SU-DHL-6 (cell line): ENCODE measurements at regions not wholly inside any gene's neighbourhood (a gene's known extent, or its start where the extent isn't known, plus 50 kb on each side); places are given as distances from the start of the nearest gene placed in this dataset.

ENCODE experiments used
- H2AFZ ChIP-seq: fragments of 200-600 bp; sonication (generic); 2 replicates; pipeline ENCODE4 v1.6.1; 2014; ENCODE audit warnings: low read depth, mild to moderate bottlenecking, moderate library complexity, mixed read lengths, antibody characterized with exemption, low read length; ENCODE audit not compliant: severe bottlenecking
- H3F3A ChIP-seq: fragments of 200-600 bp; shearing (Covaris generic); 2 replicates; pipeline ENCODE4 v1.6.0; 2016; ENCODE audit warnings: antibody characterized with exemption, mild to moderate bottlenecking; ENCODE audit not compliant: insufficient read depth
- H3K27ac ChIP-seq: fragments of 200-600 bp; sonication (generic); 2 replicates; pipeline ENCODE4 v1.5.1; 2016; ENCODE audit warnings: low read depth, mild to moderate bottlenecking, low read length, moderate library complexity, mixed read lengths
- H3K27me3 ChIP-seq: fragments of 200-600 bp; sonication (generic), shearing (Covaris generic); 2 replicates; pipeline ENCODE4 v1.6.0; 2014; ENCODE audit warnings: mild to moderate bottlenecking, low read length
- H3K36me3 ChIP-seq: fragments of 200-600 bp; sonication (generic); 2 replicates; pipeline ENCODE4 v1.6.1; 2014; ENCODE audit warnings: mild to moderate bottlenecking, low read length, mixed read lengths
- H3K4me2 ChIP-seq: fragments of 300-600, 200-600 bp; shearing (Covaris generic), sonication (generic); 2 replicates; pipeline ENCODE4 v1.6.0; 2014; ENCODE audit warnings: low read length, low read depth, mild to moderate bottlenecking; ENCODE audit not compliant: poor library complexity, severe bottlenecking
- H3K4me3 ChIP-seq: fragments of 200-600 bp; sonication (generic); 2 replicates; pipeline ENCODE4 v1.5.1; 2014; ENCODE audit warnings: antibody characterized with exemption, low read length, mild to moderate bottlenecking, mixed read lengths; ENCODE audit not compliant: insufficient read depth, poor library complexity, severe bottlenecking
- H3K79me2 ChIP-seq: fragments of 200-600 bp; sonication (generic); 2 replicates; pipeline ENCODE4 v1.6.1; 2014; ENCODE audit warnings: mild to moderate bottlenecking, low read length, moderate library complexity; ENCODE audit not compliant: insufficient read depth
- H3K9ac ChIP-seq: fragments of 200-600 bp; sonication (generic); 2 replicates; pipeline ENCODE4 v1.7.0; 2014; ENCODE audit warnings: mild to moderate bottlenecking, low read length
- H3K9me2 ChIP-seq: fragments of 200-600 bp; sonication (generic); replicated peaks from 2 replicates; pipeline ENCODE4 v1.6.1; 2014; ENCODE audit warnings: low read length; ENCODE audit not compliant: insufficient read depth
- H3K9me3 ChIP-seq: fragments of 200-600 bp; sonication (generic); 2 replicates; pipeline ENCODE4 v1.6.1; 2014; ENCODE audit warnings: low read length, mixed read lengths; ENCODE audit not compliant: insufficient read depth
- H4K20me1 ChIP-seq: fragments of 200-600 bp; sonication (generic); 2 replicates; pipeline ENCODE4 v1.6.1; 2014; ENCODE audit warnings: low read depth, mild to moderate bottlenecking, antibody characterized with exemption, low read length, moderate library complexity, mixed read lengths
- EZH2phosphoT487 ChIP-seq: fragments of 200-600 bp; sonication (generic), shearing (Covaris generic); conservative IDR thresholded peaks from 2 replicates; pipeline ENCODE4 v1.6.1; 2018; ENCODE audit warnings: mild to moderate bottlenecking, antibody characterized with exemption, low read length, moderate library complexity, mixed read lengths
- TF ChIP-seq, protein P1 (sequence below): fragments of 200-600 bp; sonication (generic); IDR thresholded peaks from one replicate; pipeline ENCODE4 v1.5.1; 2017; ENCODE audit warnings: antibody characterized with exemption, mild to moderate bottlenecking, low read length, moderate library complexity; ENCODE audit not compliant: insufficient read depth, poor library complexity, severe bottlenecking

- Histone ChIP-seq H3K27me3 (no peaks in the 10 kb centered on the region), H3K4me2 (no peak overlapping the region), H3K9ac (no peak overlapping the region), H3K9me2 (no peaks in the 10 kb centered on the region), H2AFZ (no peak overlapping the region), H3K36me3 (no peaks in the 10 kb centered on the region), H3K27ac (no peak overlapping the region), H3K79me2 (no peaks in the 10 kb centered on the region), H3K9me3 (peaks cover 14% of the 10 kb centered on the region; the same call in 1 of the 2 replicates), H4K20me1 (no peaks in the 10 kb centered on the region), H3K4me3 (no peak overlapping the region), H3F3A (no peaks in the 10 kb centered on the region)
- no peak for TF ChIP-seq EZH2phosphoT487
- TF ChIP-seq, protein P1, sequence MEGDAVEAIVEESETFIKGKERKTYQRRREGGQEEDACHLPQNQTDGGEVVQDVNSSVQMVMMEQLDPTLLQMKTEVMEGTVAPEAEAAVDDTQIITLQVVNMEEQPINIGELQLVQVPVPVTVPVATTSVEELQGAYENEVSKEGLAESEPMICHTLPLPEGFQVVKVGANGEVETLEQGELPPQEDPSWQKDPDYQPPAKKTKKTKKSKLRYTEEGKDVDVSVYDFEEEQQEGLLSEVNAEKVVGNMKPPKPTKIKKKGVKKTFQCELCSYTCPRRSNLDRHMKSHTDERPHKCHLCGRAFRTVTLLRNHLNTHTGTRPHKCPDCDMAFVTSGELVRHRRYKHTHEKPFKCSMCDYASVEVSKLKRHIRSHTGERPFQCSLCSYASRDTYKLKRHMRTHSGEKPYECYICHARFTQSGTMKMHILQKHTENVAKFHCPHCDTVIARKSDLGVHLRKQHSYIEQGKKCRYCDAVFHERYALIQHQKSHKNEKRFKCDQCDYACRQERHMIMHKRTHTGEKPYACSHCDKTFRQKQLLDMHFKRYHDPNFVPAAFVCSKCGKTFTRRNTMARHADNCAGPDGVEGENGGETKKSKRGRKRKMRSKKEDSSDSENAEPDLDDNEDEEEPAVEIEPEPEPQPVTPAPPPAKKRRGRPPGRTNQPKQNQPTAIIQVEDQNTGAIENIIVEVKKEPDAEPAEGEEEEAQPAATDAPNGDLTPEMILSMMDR, result no peak
Observed at GRCh38 chr17:15119968-15120367, 145.2 kb downstream of the PMP22 start.

GRCh38 chr17:15117239-15117638 lies 147.9 kb downstream of the PMP22 start:
- Histone ChIP-seq H3K9me2 (no peaks in the 10 kb centered on the region), H3K9me3 (peaks cover 14% of the 10 kb centered on the region; the same call in 1 of the 2 replicates), H2AFZ (no peak overlapping the region), H3F3A (no peaks in the 10 kb centered on the region), H3K9ac (no peak overlapping the region), H3K27ac (no peak overlapping the region), H3K36me3 (no peaks in the 10 kb centered on the region), H4K20me1 (no peaks in the 10 kb centered on the region), H3K27me3 (no peaks in the 10 kb centered on the region), H3K4me2 (no peak overlapping the region), H3K79me2 (no peaks in the 10 kb centered on the region), H3K4me3 (no peak overlapping the region)
- TF ChIP-seq, protein P1, result no peak
- TF ChIP-seq EZH2phosphoT487, result no peak

DNA sequence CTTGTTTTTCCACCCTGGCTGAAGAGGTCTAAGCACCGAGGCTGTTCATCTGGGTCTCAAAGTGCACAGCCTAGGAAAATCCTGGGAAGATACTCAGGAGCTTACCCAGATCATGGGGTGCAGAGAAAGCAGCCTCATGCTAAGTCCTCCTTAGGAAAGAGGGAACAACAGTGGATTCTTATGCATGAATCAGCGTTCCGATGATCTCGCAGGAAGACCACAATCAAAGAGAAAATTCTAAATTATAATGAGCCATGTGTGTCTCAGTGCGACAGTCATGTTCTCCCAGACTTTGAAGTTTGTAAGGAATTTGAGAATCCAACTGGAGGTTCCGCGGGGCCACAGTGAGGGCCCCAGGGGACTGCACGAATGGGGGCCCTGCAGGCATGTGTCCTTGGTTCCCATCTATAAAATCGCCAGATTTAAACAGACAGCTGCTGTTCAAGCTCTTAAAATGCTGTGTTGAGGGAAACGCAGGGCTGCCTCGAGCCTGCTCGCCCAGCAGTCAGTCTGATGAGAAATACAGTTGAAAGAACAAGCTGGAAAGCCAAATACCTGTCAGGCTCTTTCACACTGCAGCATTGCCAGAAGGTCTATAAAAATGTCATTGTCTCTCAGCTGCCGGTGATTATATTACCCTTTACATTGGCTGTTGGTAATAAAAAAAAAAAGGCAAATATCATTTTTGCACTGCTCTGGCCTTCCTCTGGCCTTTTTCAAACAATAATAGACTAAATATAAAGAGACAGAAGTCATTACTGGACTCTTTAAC lies 152.1 kb downstream of the PMP22 start:
- Histone ChIP-seq H3K9me2 (no peaks in the 10 kb centered on the region), H4K20me1 (no peaks in the 10 kb centered on the region), H3K27ac (no peak overlapping the region), H3K79me2 (no peaks in the 10 kb centered on the region), H3K4me2 (no peak overlapping the region), H2AFZ (no peak overlapping the region), H3K9ac (no peak overlapping the region), H3K4me3 (no peak overlapping the region), H3K36me3 (no peaks in the 10 kb centered on the region), H3K9me3 (0 out of 2 replicates have a peak, but pooled peaks cover 12% of the 10 kb centered on the region), H3F3A (no peaks in the 10 kb centered on the region), H3K27me3 (no peaks in the 10 kb centered on the region)
- TF ChIP-seq EZH2phosphoT487, result no peak
- TF ChIP-seq, protein P1, result no peak
